Ascending aorta (tissue), 2 donors: ENCODE measurements at regions not wholly inside any gene's neighbourhood (a gene's known extent, or its start where the extent isn't known, plus 50 kb on each side); places are given as distances from the start of the nearest gene placed in this dataset.
A peak's percentile ranks its signal among the peaks of the same experiment; 100 is the strongest.

Experiments used
- DNase-seq, 2 donors: peaks; one replicate each; pipeline ENCODE4 v3.0.0-alpha.2; 2019; ENCODE audit warnings: low spot score in 2 of 2
- H3K27ac ChIP-seq, 2 donors: fragments of 200-600 bp; sonication (generic); one replicate each; pipeline ENCODE4 v1.5.1; 2016 to 2017; ENCODE audit warnings: mild to moderate bottlenecking in 1 of 2
- H3K27me3 ChIP-seq: fragments of 200-600 bp; sonication (generic); one replicate; pipeline ENCODE4 v1.5.1; 2017
- H3K36me3 ChIP-seq, 2 donors: fragments of 200-600 bp; sonication (generic); one replicate each; pipeline ENCODE4 v1.5.1; 2016
- H3K4me1 ChIP-seq, 2 donors: fragments of 200-600 bp; sonication (generic); one replicate each; pipeline ENCODE4 v1.5.1; 2016 to 2017; ENCODE audit warnings: mild to moderate bottlenecking in 1 of 2
- H3K4me3 ChIP-seq, 2 donors: fragments of 200-600 bp; sonication (generic); one replicate each; pipeline ENCODE4 v1.5.1; 2016 to 2017; ENCODE audit warnings: mild to moderate bottlenecking in 1 of 2
- H3K9me3 ChIP-seq, 2 donors: fragments of 200-600 bp; sonication (generic); one replicate each; pipeline ENCODE4 v1.5.1; 2016
- intact Hi-C: fragments of 100-400 bp; cut with DNase I; formaldehyde crosslinking; loops from one replicate; pipeline ENCODE4 v1.15.1; 2023
- TF ChIP-seq, protein P1 (sequence below), 3 experiments: fragments of 200-600 bp in 2 of 3; fragments of 450-650 bp in 1 of 3; sonication (generic) in 2 of 3; IDR thresholded peaks; one replicate each; pipeline ENCODE4 v1.5.1; 2016 to 2019; ENCODE audit warnings: antibody characterized with exemption in 3 of 3, mild to moderate bottlenecking in 1 of 3, moderate library complexity in 1 of 3

DNA sequence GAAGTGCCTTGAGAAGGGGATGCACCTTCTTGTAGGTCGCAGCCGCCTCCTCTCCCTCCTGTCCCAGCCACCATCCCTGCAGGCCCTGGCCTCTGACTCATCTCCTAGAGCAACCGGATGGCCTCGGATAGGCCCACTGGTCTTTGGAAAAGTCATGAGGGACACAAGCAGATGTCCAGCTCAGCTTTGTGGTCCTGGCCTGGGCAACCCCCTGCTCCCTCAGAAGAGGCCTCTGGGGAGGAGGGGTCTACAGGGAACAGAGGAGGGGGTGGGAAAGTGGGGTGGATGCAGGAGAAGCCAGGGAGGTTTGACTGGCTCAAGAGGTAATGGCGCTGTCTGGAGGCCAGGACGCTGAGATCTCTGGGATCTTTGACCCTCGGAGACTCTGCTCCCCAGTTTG, 259.2 kb upstream of the TLE3 start:
- H3K27me3 ChIP-seq: no peaks in the 10 kb centered on the region
- TF ChIP-seq, protein P1, sequence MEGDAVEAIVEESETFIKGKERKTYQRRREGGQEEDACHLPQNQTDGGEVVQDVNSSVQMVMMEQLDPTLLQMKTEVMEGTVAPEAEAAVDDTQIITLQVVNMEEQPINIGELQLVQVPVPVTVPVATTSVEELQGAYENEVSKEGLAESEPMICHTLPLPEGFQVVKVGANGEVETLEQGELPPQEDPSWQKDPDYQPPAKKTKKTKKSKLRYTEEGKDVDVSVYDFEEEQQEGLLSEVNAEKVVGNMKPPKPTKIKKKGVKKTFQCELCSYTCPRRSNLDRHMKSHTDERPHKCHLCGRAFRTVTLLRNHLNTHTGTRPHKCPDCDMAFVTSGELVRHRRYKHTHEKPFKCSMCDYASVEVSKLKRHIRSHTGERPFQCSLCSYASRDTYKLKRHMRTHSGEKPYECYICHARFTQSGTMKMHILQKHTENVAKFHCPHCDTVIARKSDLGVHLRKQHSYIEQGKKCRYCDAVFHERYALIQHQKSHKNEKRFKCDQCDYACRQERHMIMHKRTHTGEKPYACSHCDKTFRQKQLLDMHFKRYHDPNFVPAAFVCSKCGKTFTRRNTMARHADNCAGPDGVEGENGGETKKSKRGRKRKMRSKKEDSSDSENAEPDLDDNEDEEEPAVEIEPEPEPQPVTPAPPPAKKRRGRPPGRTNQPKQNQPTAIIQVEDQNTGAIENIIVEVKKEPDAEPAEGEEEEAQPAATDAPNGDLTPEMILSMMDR (IDR thresholded peaks at IDR 0.05): no peak
- intact Hi-C loops: no loop called here
- no peak overlapping the region for H3K27ac ChIP-seq
- no peaks in the 10 kb centered on the region for H3K9me3 ChIP-seq
- H3K36me3 ChIP-seq: no peaks in the 10 kb centered on the region
- peak in 1 of 2 donors; percentile 52 for DNase-seq
- no peaks in the 10 kb centered on the region for H3K4me1 ChIP-seq
- no peak overlapping the region for H3K4me3 ChIP-seq

- no peak overlapping the region for H3K4me3 ChIP-seq
- no peaks in the 10 kb centered on the region for H3K9me3 ChIP-seq
- no peak overlapping the region for H3K27ac ChIP-seq
- H3K4me1 ChIP-seq: no peaks in the 10 kb centered on the region
- H3K36me3 ChIP-seq: no peaks in the 10 kb centered on the region
- no peaks in the 10 kb centered on the region for H3K27me3 ChIP-seq
- TF ChIP-seq, protein P1 (IDR thresholded peaks at IDR 0.05): no peak
- intact Hi-C loops: no loop called here
- DNase-seq: peak in 1 of 2 donors; percentile 42
These were observed 258.5 kb upstream of the TLE3 start for GRCh38 chr15:70356062-70356860.

- intact Hi-C loops: no loop called here
- TF ChIP-seq, protein P1 (IDR thresholded peaks at IDR 0.05): no peak
- H3K4me1 ChIP-seq: no peaks in the 10 kb centered on the region
- no peaks in the 10 kb centered on the region for H3K27me3 ChIP-seq
- no peak overlapping the region for H3K27ac ChIP-seq
- H3K4me3 ChIP-seq: no peak overlapping the region
- H3K9me3 ChIP-seq: no peaks in the 10 kb centered on the region
- peak in 1 of 2 donors; percentile 41 for DNase-seq
- no peaks in the 10 kb centered on the region for H3K36me3 ChIP-seq
These were observed 257.6 kb upstream of the TLE3 start for GRCh38 chr15:70355275-70355795.

DNA sequence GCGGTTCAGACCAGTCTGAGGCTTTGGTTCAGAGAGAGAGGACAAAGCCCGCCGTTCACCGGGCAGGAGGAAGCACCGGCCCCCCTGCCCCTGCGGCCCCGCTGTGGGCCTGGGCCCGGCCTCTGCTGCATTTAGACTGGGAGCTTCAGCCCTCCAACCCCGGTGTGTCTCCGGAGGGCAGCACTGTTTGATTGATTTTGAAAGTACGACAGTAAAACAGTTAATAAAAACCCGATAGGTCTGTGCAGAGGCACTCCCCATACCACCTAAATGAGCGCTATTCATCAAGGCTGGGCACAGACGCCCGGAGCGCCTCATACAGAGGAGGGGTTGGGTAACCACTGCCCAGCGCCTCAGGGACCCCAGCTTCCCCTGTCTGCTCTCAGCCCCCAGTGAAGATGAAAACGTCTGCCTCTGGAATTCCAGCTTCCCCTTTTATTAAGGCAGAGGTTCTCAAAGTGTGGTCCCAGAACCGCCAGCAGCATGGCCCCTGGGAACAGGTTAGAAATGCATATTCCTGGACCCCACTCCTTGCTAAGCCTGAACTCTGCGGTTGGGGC, 256.7 kb upstream of the TLE3 start:
- H3K4me1 ChIP-seq: no peaks in the 10 kb centered on the region
- no peak overlapping the region for H3K4me3 ChIP-seq
- no peaks in the 10 kb centered on the region for H3K27me3 ChIP-seq
- no peaks in the 10 kb centered on the region for H3K36me3 ChIP-seq
- intact Hi-C loops: no loop called here
- H3K27ac ChIP-seq: no peak overlapping the region
- TF ChIP-seq, protein P1 (IDR thresholded peaks at IDR 0.05): no peak
- H3K9me3 ChIP-seq: no peaks in the 10 kb centered on the region
- DNase-seq: peak in 1 of 2 donors; percentile 48

DNA sequence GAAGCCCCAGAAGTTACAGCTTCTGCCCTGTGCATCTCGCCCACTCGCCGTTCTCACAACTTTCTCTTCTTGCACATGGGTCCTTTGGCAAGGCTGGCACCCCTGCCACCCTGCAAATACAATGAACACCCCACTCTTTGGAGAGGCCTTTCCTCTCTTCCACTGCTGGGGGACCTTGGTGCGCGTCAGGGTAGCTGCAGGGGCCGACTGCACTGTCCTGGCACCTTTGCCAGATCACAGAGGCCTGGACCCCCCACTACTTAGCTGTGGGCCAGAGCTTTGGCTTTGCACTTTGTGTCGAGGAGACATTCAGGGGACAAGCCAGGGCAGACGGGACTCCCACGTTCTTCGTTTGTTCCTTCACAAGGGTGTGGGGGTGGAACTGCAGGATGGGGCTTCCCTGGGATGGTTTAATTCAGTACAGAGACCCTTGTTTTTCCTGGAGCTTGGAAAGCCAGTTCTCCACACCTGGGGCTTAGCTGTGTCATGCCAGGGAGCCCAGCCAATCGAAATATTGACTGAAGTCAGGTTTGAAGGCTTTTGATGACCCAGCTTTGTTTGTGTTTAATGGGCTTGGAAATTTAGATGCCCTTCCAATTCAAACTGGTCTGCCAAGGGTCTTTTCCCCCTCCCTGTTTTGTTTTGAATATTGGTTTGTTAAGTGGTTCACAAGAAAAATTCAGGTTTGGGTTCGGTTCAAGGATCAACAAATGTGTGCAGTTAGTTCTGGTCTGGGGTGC, 256.1 kb upstream of the TLE3 start:
- DNase-seq: peak in 1 of 2 donors; percentile 3
- no peaks in the 10 kb centered on the region for H3K4me1 ChIP-seq
- H3K9me3 ChIP-seq: no peaks in the 10 kb centered on the region
- no peaks in the 10 kb centered on the region for H3K36me3 ChIP-seq
- H3K27ac ChIP-seq: no peak overlapping the region
- H3K27me3 ChIP-seq: no peaks in the 10 kb centered on the region
- no peak overlapping the region for H3K4me3 ChIP-seq
- TF ChIP-seq, protein P1 (IDR thresholded peaks at IDR 0.05): no peak
- intact Hi-C loops: no loop called here
